OCI-LY7 (cell line): ENCODE measurements at regions not wholly inside any gene's neighbourhood (a gene's known extent, or its start where the extent isn't known, plus 50 kb on each side); places are given as distances from the start of the nearest gene placed in this dataset.
"Not testable (repeated sequence)": the region's sequence is repeated elsewhere in the genome, so short reads cannot be mapped to it uniquely, and the experiment has no call there.

ENCODE experiments used
- BruUV-seq: library from RNA; stranded (reverse); fragments of 400-500 nt; replicated peaks from 2 replicates; lab custom pipeline; 2021; lab: Mats Ljungman, UMichigan
- CTCF ChIA-PET: fragments of 300-600 bp; sonication (Branson Sonifier 250); formaldehyde crosslinking; loops from one replicate; lab custom pipeline; 2022; ENCODE audit warnings: antibody characterized with exemption; ENCODE audit not compliant: unreplicated experiment; lab: Charles Lee
- POLR2A ChIA-PET: fragments of 300-600 bp; sonication (Branson Sonifier 250); formaldehyde crosslinking; loops from one replicate; lab custom pipeline; 2022; ENCODE audit warnings: antibody characterized with exemption; lab: Charles Lee
- DNase-seq: peaks from one replicate; pipeline ENCODE4 v3.0.0-alpha.2; 2015; ENCODE audit warnings: low spot score
- H2AFZ ChIP-seq: fragments of 200-600 bp; sonication (generic), shearing (Covaris generic); 2 replicates; pipeline ENCODE4 v1.6.1; 2014; ENCODE audit warnings: mild to moderate bottlenecking, antibody characterized with exemption, low read length, moderate library complexity
- H3K27ac ChIP-seq: fragments of 200-600 bp; sonication (generic); 2 replicates; pipeline ENCODE4 v1.5.1; 2014; ENCODE audit warnings: mixed run types, low read depth, mild to moderate bottlenecking, moderate library complexity, low read length, inconsistent platforms; ENCODE audit not compliant: poor library complexity, severe bottlenecking
- H3K36me3 ChIP-seq: fragments of 200-600 bp; sonication (generic); 2 replicates; pipeline ENCODE4 v1.6.1; 2014; ENCODE audit warnings: mild to moderate bottlenecking, antibody characterized with exemption, low read length, moderate library complexity, mixed read lengths; ENCODE audit not compliant: insufficient read depth
- H3K4me1 ChIP-seq: fragments of 200-600 bp; sonication (generic); 2 replicates; pipeline ENCODE4 v1.5.1; 2014; ENCODE audit warnings: mild to moderate bottlenecking, low read length; ENCODE audit not compliant: insufficient read depth, poor library complexity, severe bottlenecking
- H3K4me2 ChIP-seq: fragments of 200-600 bp; sonication (generic); 2 replicates; pipeline ENCODE4 v1.6.1; 2014; ENCODE audit warnings: mild to moderate bottlenecking, low read length
- H3K4me3 ChIP-seq: fragments of 200-600 bp; sonication (generic); 2 replicates; pipeline ENCODE4 v1.5.1; 2014; ENCODE audit warnings: mild to moderate bottlenecking, low read depth, low read length; ENCODE audit not compliant: poor library complexity, severe bottlenecking
- H3K79me2 ChIP-seq: fragments of 200-600 bp; sonication (generic); 2 replicates; pipeline ENCODE4 v1.6.1; 2016; ENCODE audit warnings: low read depth, mild to moderate bottlenecking, low read length, moderate library complexity, mixed read lengths; ENCODE audit not compliant: insufficient read depth
- H3K9me2 ChIP-seq: fragments of 200-600 bp; sonication (generic); 2 replicates; pipeline ENCODE4 v1.6.1; 2016; ENCODE audit warnings: mild to moderate bottlenecking, low read length, mixed read lengths; ENCODE audit not compliant: insufficient read depth
- H3K9me3 ChIP-seq: fragments of 200-600 bp; sonication (generic); 2 replicates; pipeline ENCODE4 v1.6.1; 2014; ENCODE audit warnings: mild to moderate bottlenecking, mixed run types, low read length, mixed read lengths
- H4K20me1 ChIP-seq: fragments of 200-600 bp; sonication (generic); 2 replicates; pipeline ENCODE4 v1.6.1; 2014; ENCODE audit warnings: mild to moderate bottlenecking, antibody characterized with exemption, low read length, moderate library complexity, mixed read lengths; ENCODE audit not compliant: insufficient read depth
- EZH2phosphoT487 ChIP-seq: fragments of 200-600 bp; sonication (generic); IDR thresholded peaks from 2 replicates; pipeline ENCODE4 v1.6.1; 2018; ENCODE audit warnings: low read depth, borderline replicate concordance, mild to moderate bottlenecking, mixed run types, antibody characterized with exemption, low read length, moderate library complexity, mixed read lengths
- intact Hi-C: fragments of 100-400 bp; cut with micrococcal nuclease; formaldehyde crosslinking; loops from one replicate; pipeline ENCODE4 v1.10.0; 2022; ENCODE audit not compliant: unreplicated experiment
- TF ChIP-seq, protein P1 (sequence below): fragments of 200-600 bp; sonication (generic); conservative IDR thresholded peaks from 2 replicates; pipeline ENCODE4 v1.5.1; 2014; ENCODE audit warnings: mild to moderate bottlenecking, antibody characterized with exemption, low read length, moderate library complexity, mixed read lengths

DNA sequence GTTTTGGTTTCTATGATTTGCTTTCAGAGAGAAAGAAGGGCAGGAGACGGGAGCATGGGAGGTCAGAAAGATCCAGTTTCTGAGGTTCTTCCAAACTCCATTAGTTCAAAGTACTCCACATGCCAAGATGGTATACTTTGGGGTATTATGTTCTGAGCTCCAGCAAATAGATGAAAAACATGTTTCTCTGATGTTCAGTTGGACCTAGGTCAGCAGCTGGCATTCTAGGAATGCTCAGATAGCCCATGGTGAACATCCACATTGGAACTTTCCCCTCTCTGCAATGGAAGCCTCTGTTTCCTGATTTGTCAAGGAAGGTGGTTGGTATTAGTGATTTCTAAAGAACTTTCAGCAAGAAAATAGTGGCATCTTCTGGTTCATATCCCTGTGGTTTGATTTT is 257.5 kb downstream of the KTN1 start:
- TF ChIP-seq, protein P1, sequence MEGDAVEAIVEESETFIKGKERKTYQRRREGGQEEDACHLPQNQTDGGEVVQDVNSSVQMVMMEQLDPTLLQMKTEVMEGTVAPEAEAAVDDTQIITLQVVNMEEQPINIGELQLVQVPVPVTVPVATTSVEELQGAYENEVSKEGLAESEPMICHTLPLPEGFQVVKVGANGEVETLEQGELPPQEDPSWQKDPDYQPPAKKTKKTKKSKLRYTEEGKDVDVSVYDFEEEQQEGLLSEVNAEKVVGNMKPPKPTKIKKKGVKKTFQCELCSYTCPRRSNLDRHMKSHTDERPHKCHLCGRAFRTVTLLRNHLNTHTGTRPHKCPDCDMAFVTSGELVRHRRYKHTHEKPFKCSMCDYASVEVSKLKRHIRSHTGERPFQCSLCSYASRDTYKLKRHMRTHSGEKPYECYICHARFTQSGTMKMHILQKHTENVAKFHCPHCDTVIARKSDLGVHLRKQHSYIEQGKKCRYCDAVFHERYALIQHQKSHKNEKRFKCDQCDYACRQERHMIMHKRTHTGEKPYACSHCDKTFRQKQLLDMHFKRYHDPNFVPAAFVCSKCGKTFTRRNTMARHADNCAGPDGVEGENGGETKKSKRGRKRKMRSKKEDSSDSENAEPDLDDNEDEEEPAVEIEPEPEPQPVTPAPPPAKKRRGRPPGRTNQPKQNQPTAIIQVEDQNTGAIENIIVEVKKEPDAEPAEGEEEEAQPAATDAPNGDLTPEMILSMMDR, result no peak
- H3K4me3 ChIP-seq, result no peak overlapping the region
- no peak overlapping the region for H2AFZ ChIP-seq
- no peaks in the 10 kb centered on the region for H3K36me3 ChIP-seq
- H3K27ac ChIP-seq, result no peak overlapping the region
- no peaks in the 10 kb centered on the region for H3K79me2 ChIP-seq
- H3K9me3 ChIP-seq, result no peaks in the 10 kb centered on the region
- DNase-seq, result no peak
- CTCF ChIA-PET, result no interaction called here
- no TSS peak for BruUV-seq
- intact Hi-C loops, result no loop called here
- no peaks in the 10 kb centered on the region for H3K9me2 ChIP-seq
- POLR2A ChIA-PET, result no interaction called here
- no peak overlapping the region for H3K4me2 ChIP-seq
- no peaks in the 10 kb centered on the region for H4K20me1 ChIP-seq
- H3K4me1 ChIP-seq, result no peaks in the 10 kb centered on the region

GRCh38 chr14:55838529-55839052 is 258.6 kb downstream of the KTN1 start:
- no TSS peak for BruUV-seq
- POLR2A ChIA-PET, result interaction anchor here (0.7 kb wide), 1 partner anchor 204 kb away, joined by 4 read pairs; no protein-coding TSS in a partner anchor
- H4K20me1 ChIP-seq, result no peaks in the 10 kb centered on the region

GRCh38 chr14:55839301-55839947 is 259.4 kb downstream of the KTN1 start:
- POLR2A ChIA-PET, CTCF ChIA-PET, H3K36me3 ChIP-seq, H3K9me2 ChIP-seq, H2AFZ ChIP-seq, H3K4me2 ChIP-seq, H3K9me3 ChIP-seq, H3K79me2 ChIP-seq, H3K4me1 ChIP-seq, H3K27ac ChIP-seq, H3K4me3 ChIP-seq, intact Hi-C loops, DNase-seq, H4K20me1 ChIP-seq, BruUV-seq: not testable (repeated sequence)

More at GRCh38 chr14:55838529-55839052, 258.6 kb downstream of the KTN1 start:
- H3K79me2 ChIP-seq, result no peaks in the 10 kb centered on the region
- CTCF ChIA-PET, result interaction anchor here (1.0 kb wide), 1 partner anchor 391 kb away, joined by 3 read pairs; no protein-coding TSS in a partner anchor
- H3K4me1 ChIP-seq, result no peaks in the 10 kb centered on the region
- H3K4me2 ChIP-seq, result no peak overlapping the region
- no peak overlapping the region for H2AFZ ChIP-seq
- no peak for DNase-seq
- no peak overlapping the region for H3K27ac ChIP-seq
- TF ChIP-seq, protein P1, result no peak
- no peak for TF ChIP-seq EZH2phosphoT487
- intact Hi-C loops, result no loop called here
- no peaks in the 10 kb centered on the region for H3K9me2 ChIP-seq
- no peak overlapping the region for H3K4me3 ChIP-seq
- H3K36me3 ChIP-seq, result no peaks in the 10 kb centered on the region
- no peaks in the 10 kb centered on the region for H3K9me3 ChIP-seq
